ENCODE measurements at regions not wholly inside any gene's neighbourhood (a gene's known extent, or its start where the extent isn't known, plus 50 kb on each side); places are given as distances from the start of the nearest gene placed in this dataset.
"Not testable (repeated sequence)": the region's sequence is repeated elsewhere in the genome, so short reads cannot be mapped to it uniquely, and the experiment has no call there.

GRCh38 chr3:26375843-26376530 is 246.6 kb upstream of the LRRC3B start:
- no peak for DNase-seq (ENCODE audit: low read depth)

- DNase-seq (ENCODE audit: low read depth) = no peak
These were observed 241.2 kb upstream of the LRRC3B start for GRCh38 chr3:26381411-26381810.

GRCh38 chr3:26406636-26407035 is 215.9 kb upstream of the LRRC3B start:
- no peak for DNase-seq (ENCODE audit: low read depth)

- no peak for DNase-seq (ENCODE audit: low read depth)
These were observed 204.0 kb upstream of the LRRC3B start for GRCh38 chr3:26418553-26418952.

- DNase-seq (ENCODE audit: low read depth) = no peak
These were observed 200.2 kb upstream of the LRRC3B start for GRCh38 chr3:26422415-26422814.

GRCh38 chr3:26425076-26425475 is 197.5 kb upstream of the LRRC3B start:
- DNase-seq (ENCODE audit: low read depth) = no peak

- DNase-seq (ENCODE audit: low read depth) = no peak
These were observed 193.6 kb upstream of the LRRC3B start for GRCh38 chr3:26428992-26429391.

GRCh38 chr3:26437678-26438077 is 184.9 kb upstream of the LRRC3B start:
- no peak for DNase-seq (ENCODE audit: low read depth)

GRCh38 chr3:26438325-26438940 is 184.1 kb upstream of the LRRC3B start:
- DNase-seq (ENCODE audit: low read depth) = no peak

- DNase-seq (ENCODE audit: low read depth) = no peak
These were observed 183.3 kb upstream of the LRRC3B start for GRCh38 chr3:26438981-26439884.

GRCh38 chr3:26449996-26450395 is 172.6 kb upstream of the LRRC3B start:
- DNase-seq (ENCODE audit: low read depth) = no peak

- no peak for DNase-seq (ENCODE audit: low read depth)
These were observed 170.2 kb upstream of the LRRC3B start for GRCh38 chr3:26452363-26452762.

GRCh38 chr3:26460985-26461384 is 161.6 kb upstream of the LRRC3B start:
- no peak for DNase-seq (ENCODE audit: low read depth)

- no peak for DNase-seq (ENCODE audit: low read depth)
These were observed 150.2 kb upstream of the LRRC3B start for GRCh38 chr3:26472345-26472744.

GRCh38 chr3:26474706-26475105 is 147.9 kb upstream of the LRRC3B start:
- no peak for DNase-seq (ENCODE audit: low read depth)

- no peak for DNase-seq (ENCODE audit: low read depth)
These were observed 142.2 kb upstream of the LRRC3B start for GRCh38 chr3:26480377-26480776.

GRCh38 chr3:26484140-26484539 is 138.4 kb upstream of the LRRC3B start:
- no peak for DNase-seq (ENCODE audit: low read depth)

GRCh38 chr3:26498271-26498670 is 124.3 kb upstream of the LRRC3B start:
- no peak for DNase-seq (ENCODE audit: low read depth)

GRCh38 chr3:26505399-26505798 is 117.2 kb upstream of the LRRC3B start:
- no peak for DNase-seq (ENCODE audit: low read depth)

GRCh38 chr3:26514445-26515029 is 108.0 kb upstream of the LRRC3B start:
- not testable (repeated sequence) for DNase-seq (ENCODE audit: low read depth)

GRCh38 chr3:26515351-26515750 is 107.2 kb upstream of the LRRC3B start:
- DNase-seq (ENCODE audit: low read depth) = no peak

GRCh38 chr3:26521261-26521660 is 101.3 kb upstream of the LRRC3B start:
- DNase-seq (ENCODE audit: low read depth) = no peak

- no peak for DNase-seq (ENCODE audit: low read depth)
These were observed 99.7 kb upstream of the LRRC3B start for GRCh38 chr3:26522919-26523318.
